ENCODE measurements at regions not wholly inside any gene's neighbourhood (a gene's known extent, or its start where the extent isn't known, plus 50 kb on each side); places are given as distances from the start of the nearest gene placed in this dataset.

DNA sequence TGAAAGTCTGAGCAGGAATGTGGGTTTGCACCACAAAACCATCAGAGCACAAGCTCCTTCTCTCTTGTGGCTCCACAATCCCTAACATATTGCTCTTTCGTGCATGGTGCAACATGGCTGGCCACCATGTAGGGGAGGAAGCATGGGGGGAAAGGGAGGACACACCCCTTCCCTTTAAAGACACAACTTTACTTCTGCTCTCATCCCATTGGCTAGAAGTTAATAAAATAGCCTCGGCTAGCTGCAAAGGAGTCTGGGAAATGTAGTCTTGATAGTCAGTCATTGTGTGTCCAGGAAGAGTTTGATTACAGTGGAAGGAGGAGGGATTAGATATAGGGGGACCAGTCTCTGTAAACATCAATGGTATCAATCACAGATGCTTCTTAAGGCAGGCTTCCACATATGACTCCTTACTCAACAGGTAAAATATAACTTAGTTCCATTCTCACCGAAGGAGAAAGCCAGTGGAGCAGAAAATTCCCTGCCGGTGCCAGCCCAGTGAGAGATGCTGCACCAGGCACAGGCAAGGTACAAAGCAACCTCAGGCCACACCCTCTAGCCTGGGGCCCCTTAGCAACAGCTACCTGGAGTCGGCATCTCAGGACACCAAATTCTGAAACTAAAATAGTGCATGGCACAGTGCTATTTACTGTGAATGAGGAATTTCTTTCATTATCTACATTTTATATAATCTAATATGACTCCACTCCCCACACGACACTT, 124.7 kb upstream of the CTBP2 start:
- Mint-ChIP-seq H3K36me3 (ENCODE audit: low read depth) (no peaks in the 10 kb centered on the region), H3K4me1 (no peaks in the 10 kb centered on the region), H3K9me3 (peaks cover 11% of the 10 kb centered on the region), H3K27ac (no peak overlapping the region), H3K4me3 (no peak overlapping the region), H3K27me3 (ENCODE audit: low read depth) (peaks cover 5% of the 10 kb centered on the region)
- TF ChIP-seq, protein P1, sequence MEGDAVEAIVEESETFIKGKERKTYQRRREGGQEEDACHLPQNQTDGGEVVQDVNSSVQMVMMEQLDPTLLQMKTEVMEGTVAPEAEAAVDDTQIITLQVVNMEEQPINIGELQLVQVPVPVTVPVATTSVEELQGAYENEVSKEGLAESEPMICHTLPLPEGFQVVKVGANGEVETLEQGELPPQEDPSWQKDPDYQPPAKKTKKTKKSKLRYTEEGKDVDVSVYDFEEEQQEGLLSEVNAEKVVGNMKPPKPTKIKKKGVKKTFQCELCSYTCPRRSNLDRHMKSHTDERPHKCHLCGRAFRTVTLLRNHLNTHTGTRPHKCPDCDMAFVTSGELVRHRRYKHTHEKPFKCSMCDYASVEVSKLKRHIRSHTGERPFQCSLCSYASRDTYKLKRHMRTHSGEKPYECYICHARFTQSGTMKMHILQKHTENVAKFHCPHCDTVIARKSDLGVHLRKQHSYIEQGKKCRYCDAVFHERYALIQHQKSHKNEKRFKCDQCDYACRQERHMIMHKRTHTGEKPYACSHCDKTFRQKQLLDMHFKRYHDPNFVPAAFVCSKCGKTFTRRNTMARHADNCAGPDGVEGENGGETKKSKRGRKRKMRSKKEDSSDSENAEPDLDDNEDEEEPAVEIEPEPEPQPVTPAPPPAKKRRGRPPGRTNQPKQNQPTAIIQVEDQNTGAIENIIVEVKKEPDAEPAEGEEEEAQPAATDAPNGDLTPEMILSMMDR (IDR thresholded peaks at IDR 0.05; ENCODE audit: unreplicated experiment in 3 of 3) = no peak

DNA sequence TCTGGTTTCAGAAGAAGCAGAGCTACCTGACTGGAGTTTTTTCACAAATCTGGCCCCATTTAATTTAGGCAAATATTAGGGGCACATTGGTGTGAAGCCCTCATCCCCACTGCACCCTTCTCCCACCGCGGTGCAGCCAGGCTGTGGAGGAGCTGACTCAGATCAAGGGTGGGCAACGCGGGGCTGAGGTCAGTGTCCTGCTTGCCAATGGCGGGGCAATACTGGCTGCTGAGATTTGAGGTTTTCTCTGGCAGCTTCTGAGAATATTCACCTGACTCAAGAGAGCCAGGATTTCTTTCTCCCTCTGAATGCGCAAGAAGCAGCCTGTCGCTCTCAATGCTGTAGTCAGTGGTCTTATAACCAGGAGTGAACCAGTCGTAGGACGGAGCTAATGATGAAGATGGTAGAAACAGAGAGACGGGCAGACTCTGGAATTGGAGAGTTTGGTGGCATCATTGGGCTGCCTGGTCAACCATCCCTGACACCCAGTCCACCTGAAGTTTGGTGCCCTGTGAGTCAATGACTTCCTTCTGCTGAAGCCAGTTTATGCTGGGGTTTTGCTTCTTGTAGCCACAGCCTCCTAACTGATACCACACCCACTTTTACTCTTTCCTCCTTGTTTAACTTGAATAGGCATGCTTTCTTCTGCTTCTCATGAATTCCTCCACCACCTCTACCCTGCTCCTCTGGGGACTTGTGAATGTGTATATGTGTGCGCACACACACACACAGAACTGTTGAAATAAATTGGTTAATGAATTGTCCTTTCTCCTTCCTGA, 123.7 kb upstream of the CTBP2 start:
- Mint-ChIP-seq H3K4me1 (no peaks in the 10 kb centered on the region), H3K27me3 (ENCODE audit: low read depth) (peaks cover 5% of the 10 kb centered on the region)
- TF ChIP-seq, protein P1 (IDR thresholded peaks at IDR 0.05; ENCODE audit: unreplicated experiment in 3 of 3) = no peak

DNA sequence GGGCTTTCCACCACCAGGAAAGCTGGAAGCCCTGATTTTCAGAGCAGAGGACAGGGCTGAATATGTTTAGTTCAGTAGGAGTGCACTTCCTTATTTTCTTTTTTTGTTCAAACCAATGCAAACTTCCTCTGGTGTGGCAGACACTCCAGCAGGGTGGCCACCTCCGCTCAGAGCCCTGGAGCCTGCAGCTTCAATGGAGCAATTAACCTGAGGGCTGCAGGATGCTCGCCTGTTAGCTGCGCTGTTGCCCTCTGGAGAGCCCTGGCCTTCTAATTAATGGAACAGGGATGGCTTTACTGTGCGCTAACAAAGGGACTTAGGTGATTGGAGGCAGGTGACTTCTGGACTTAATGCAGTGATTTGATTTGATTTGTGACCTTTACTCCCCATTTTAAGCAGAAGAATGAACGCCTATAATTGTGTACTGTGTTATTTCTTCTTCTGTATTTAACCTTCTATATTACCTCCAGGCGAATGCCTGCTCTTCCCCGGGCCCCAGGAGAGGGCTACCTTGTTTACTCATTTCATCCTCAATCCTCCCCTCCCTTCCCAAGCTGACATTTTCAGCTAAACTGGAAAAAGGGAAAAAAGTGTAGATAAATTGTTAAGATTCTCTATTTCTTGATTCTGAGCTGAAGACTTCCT, 123.0 kb upstream of the CTBP2 start:
- Mint-ChIP-seq H3K9me3 (peaks cover 8% of the 10 kb centered on the region), H3K27ac (peak overlapping the region in 1 of 3 experiments; percentile 11), H3K4me3 (no peak overlapping the region), H3K4me1 (no peaks in the 10 kb centered on the region), H3K27me3 (ENCODE audit: low read depth) (peaks cover 5% of the 10 kb centered on the region), H3K36me3 (ENCODE audit: low read depth) (no peaks in the 10 kb centered on the region)
- TF ChIP-seq, protein P1 (IDR thresholded peaks at IDR 0.05; ENCODE audit: unreplicated experiment in 3 of 3) = no peak

More for the DNA sequence above, 123.7 kb upstream of the CTBP2 start:
- Mint-ChIP-seq H3K27ac (no peak overlapping the region), H3K9me3 (peaks cover 9% of the 10 kb centered on the region), H3K4me3 (no peak overlapping the region), H3K36me3 (ENCODE audit: low read depth) (no peaks in the 10 kb centered on the region)

DNA sequence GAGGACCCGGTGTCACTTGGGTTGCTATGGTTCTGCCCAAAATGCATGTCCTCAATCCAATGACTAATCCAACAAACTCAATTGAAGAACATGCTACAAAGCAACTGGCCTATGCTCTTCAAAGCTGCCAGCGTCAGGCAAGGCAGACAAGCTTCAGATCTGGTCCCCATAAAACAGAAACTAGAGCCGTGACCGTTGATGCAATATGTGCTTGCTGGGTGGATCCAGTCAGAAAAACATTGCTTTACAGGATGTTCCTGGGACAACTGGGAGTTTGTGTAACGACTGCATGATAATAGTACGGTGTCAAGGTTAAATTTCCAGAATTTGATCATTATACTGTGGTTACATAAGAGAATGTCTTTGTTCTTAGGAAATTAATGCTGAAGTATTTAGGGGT, 120.7 kb upstream of the CTBP2 start:
- Mint-ChIP-seq H3K9me3 (peaks cover 4% of the 10 kb centered on the region), H3K36me3 (ENCODE audit: low read depth) (no peaks in the 10 kb centered on the region)
- TF ChIP-seq, protein P1 (IDR thresholded peaks at IDR 0.05; ENCODE audit: unreplicated experiment in 3 of 3) = no peak

DNA sequence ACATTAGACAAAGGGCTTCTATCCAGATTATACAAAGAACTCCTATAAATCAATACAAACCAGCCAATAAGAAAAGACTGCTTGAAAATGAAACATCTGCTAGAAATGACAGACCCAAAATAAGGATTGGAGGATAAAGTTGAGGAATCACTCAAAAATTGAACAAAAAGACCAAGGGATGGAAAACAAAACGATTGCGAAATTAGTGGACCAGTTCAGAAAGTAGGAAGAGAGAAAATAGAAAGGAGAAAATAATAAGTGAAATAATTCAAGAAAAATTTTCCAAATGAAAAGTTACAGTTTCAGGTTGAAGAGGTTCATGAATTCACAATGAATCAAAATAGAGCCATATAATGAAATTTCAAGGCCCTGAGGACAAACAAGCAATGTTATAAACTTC, 115.8 kb upstream of the CTBP2 start:
- Mint-ChIP-seq H3K27ac (no peak overlapping the region), H3K4me1 (no peaks in the 10 kb centered on the region), H3K4me3 (no peak overlapping the region), H3K36me3 (ENCODE audit: low read depth) (no peaks in the 10 kb centered on the region), H3K27me3 (ENCODE audit: low read depth) (peaks cover 3% of the 10 kb centered on the region), H3K9me3 (peaks cover 9% of the 10 kb centered on the region)
- TF ChIP-seq, protein P1 (IDR thresholded peaks at IDR 0.05; ENCODE audit: unreplicated experiment in 3 of 3) = no peak

More for the DNA sequence above, 120.7 kb upstream of the CTBP2 start:
- Mint-ChIP-seq H3K27ac (no peak overlapping the region), H3K27me3 (ENCODE audit: low read depth) (no peaks in the 10 kb centered on the region), H3K4me1 (no peaks in the 10 kb centered on the region), H3K4me3 (no peak overlapping the region)

Measured in nephron (organoid).